ENCODE measurements at regions not wholly inside any gene's neighbourhood (a gene's known extent, or its start where the extent isn't known, plus 50 kb on each side); places are given as distances from the start of the nearest gene placed in this dataset.

- no peak for DNase-seq
Measured at GRCh38 chr3:72338082-72338941, 509.9 kb downstream of the SHQ1 start.

DNA sequence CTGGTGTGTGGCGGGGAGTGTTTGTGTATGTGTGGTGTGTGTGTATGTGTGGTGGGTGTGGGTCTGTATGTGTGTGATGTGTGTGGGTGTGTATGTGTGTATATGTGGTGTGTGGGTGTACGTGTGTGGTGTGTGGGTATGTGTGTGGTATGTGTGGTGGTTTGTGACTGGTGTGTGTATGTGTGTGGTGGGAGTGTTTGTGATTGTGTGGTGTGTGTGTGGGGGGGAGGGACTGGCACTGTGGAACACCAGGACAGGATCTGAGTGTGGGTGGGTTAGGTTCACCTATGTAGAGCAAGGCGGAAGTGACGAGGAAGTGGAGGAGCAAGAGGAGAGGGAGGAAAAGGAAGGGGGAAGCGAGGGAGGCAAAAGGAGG is 510.8 kb downstream of the SHQ1 start:
- no peak for DNase-seq

DNA sequence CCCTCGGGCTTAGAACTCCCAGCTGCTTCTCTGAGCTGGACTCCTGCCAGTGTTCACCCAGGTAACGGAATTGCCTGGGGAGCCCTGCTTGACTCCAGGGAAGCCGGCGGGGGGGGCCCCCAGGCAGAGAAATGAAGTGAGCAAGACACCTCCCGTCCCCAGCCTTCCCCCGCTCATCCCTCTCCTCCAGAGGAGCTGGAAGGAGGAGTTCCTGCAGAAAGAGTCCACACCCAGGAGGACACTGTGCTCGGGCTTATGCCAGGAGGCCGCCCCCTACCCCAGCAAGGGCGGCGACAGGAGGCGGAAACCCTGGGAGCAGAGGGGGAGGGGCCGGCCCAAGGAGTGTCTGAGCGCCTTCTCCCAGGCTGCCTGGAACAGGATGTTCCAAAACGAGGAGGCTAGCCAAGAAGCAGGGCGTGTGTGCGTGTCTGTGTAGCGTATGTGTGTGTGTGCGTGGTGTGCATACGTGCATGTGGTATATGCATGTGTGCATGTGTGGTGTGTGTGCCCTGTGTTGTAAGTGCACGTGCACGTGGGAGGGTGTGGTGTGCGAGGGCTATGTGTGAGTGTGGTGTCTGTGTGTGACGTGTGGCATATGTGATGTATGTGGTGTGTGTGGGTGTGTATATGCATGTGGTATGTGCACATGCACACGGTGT is 511.3 kb downstream of the SHQ1 start:
- peak; percentile 84 for DNase-seq

- DNase-seq = no peak
Measured at GRCh38 chr3:72336114-72336651, 512.1 kb downstream of the SHQ1 start.

- peak; percentile 75 for DNase-seq
Measured at GRCh38 chr3:72335458-72336095, 512.7 kb downstream of the SHQ1 start.

DNA sequence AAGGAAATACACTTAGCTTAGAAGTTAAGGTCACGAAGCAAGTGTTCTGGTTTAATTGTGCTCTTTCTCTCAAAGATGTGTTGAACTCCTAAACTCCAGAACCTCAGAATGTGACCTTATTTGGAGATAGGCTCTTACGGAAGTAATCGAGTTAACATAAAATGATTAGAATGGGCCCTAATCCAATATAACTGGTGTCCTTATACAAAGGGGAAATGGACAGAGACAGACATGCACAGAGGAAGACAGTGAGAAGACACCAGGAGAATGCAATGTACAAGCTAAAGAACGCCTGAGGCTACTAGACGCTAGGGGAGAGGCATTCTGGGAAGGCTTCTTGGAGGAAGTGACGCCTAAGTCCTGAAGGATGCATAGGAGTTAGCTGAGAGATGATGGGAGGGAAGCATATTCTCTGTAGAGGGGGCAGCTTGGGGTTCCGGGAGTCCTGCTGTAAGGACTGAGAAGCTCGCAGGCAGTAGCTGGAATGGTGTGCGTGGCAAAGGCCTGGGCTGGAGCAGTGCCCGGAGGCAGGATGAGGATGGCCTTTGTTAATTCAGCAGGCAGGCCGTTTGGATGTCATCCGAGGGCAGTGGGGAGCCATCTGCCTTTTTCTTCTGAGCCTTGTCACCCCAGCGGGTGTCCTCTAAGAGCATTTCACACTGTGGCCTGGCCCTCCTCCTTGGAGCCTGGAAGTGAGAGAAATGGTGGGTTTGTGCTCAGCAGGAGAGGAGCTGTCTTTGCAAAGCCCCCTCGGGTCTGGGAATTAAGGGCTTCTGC is 513.4 kb downstream of the SHQ1 start:
- DNase-seq = peak; percentile 75

DNA sequence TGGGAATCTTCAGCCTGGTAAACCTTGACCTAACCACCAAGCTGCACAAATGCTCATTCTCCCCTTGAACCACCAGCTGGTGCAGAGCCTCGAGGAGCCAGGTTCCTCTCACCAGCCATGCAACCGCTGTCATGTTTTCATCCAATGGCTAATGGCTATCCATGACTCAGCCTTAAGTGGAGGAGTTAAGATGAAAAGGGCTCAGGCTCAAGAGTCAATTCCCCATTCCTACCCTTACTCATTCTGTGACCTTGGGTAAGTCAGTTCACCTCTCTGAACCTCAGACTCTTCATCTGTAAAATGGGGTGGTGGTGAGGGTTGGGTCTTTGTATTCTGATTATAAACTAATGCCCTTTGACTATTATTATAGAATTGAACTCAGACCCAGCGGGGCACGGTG is 515.6 kb downstream of the SHQ1 start:
- DNase-seq = no peak

DNA sequence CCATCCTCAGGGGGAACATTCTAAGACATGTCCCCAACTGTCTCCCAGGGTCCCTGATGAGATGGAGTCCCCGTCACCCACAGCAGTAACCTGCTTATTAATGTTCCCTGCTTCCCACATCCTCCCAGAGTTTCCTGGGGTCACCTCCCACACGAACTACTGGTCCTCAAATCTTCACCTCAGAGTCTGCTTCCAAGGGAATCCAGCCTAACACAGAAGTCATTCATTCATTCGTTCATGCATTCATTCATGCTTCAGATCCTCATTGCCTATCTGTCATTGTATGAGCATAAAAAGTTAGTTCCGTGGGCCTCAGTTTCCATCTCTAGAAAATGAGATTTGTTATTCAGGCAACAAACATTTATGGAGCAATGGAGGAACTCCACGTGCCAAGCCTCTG is 516.2 kb downstream of the SHQ1 start:
- DNase-seq = no peak

DNA sequence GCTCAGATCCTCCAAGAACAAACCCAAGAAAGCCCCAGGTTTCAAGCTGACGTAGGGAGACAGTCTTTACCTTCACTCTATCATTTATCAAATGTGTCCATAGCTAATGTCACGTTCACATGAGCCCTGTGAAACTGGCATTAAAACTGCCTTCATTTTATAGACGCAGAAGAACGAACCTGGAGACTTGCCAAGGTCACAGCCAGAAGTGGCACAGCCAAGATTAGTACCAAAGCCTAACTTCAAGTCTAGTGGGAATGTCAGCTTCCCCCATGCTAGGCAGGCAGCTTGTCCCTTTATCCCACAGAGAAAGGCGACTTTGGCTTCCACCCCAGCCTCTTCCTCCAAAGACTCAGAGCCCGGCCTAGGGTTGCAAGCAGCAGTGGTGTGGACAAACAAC is 517.2 kb downstream of the SHQ1 start:
- DNase-seq = no peak

DNA sequence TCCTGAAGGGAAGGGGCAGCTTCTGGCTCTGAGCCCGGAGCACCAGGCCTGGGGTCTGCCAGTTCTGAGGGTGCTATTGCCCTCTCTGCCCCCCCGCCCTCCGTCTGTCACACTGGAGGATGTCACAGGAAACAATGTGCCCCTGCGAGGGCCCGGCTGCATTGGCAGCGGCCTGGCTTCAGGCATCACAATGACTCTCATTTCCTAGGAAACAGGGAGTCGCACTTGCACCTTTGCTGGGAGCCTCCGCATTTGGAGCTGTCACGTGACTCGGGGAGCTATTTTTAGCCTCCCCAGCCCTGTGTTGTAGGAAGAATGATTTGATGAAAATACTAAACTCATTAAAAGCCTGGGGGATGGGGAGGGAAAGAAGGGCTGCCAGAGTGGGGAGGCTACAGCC is 518.9 kb downstream of the SHQ1 start:
- peak; percentile 64 for DNase-seq

DNA sequence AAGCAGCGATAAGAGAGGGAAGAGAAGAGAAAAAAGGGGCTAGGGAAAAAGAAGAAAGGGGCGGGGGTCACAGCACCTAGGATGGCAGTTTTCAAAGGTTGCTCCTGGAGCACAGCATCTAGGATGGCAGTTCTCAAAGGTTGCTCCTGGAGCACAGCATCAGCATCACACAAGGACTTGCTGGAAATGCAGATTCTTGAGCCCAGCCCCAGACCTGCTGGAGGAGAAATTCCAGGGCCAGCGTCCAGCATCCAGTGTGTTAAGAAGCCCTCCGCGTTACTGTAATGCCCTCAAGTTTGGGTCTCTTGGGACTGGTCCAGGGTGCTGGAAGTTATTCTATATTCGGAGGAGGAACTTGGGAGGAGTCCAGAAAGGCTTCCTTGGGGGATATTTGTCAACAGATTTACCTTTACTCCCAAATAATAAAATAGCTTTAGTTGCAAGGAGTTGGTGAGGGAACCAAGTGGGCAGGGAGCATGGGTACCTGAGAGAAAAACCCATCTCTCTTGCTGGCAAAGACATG is 519.4 kb downstream of the SHQ1 start:
- DNase-seq = no peak

DNA sequence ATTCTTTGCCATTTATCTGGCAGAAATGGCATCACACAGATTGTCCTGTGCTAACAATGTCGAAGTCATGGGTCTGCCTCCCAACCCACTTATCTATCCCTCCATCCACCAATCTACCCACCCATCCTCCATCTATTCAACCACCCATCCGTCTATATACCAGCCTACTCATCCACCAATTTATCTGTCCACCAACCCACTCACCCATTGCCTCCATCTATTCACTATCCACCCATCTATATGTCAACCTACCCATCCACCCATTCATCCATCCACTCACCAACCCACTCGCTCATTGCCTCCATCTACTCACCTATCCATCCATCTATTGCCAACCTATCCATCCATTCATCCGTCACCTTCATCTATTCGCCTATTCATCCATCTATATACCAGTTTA is 521.2 kb downstream of the SHQ1 start:
- DNase-seq = no peak

GRCh38 chr3:72324253-72324811 is 523.9 kb downstream of the SHQ1 start:
- DNase-seq = no peak

GRCh38 chr3:72323773-72324172 is 524.5 kb downstream of the SHQ1 start:
- DNase-seq = no peak

- DNase-seq = no peak
Measured at GRCh38 chr3:72322264-72322976, 525.8 kb downstream of the SHQ1 start.

GRCh38 chr3:72320955-72321303 is 527.3 kb downstream of the SHQ1 start:
- no peak for DNase-seq

DNA sequence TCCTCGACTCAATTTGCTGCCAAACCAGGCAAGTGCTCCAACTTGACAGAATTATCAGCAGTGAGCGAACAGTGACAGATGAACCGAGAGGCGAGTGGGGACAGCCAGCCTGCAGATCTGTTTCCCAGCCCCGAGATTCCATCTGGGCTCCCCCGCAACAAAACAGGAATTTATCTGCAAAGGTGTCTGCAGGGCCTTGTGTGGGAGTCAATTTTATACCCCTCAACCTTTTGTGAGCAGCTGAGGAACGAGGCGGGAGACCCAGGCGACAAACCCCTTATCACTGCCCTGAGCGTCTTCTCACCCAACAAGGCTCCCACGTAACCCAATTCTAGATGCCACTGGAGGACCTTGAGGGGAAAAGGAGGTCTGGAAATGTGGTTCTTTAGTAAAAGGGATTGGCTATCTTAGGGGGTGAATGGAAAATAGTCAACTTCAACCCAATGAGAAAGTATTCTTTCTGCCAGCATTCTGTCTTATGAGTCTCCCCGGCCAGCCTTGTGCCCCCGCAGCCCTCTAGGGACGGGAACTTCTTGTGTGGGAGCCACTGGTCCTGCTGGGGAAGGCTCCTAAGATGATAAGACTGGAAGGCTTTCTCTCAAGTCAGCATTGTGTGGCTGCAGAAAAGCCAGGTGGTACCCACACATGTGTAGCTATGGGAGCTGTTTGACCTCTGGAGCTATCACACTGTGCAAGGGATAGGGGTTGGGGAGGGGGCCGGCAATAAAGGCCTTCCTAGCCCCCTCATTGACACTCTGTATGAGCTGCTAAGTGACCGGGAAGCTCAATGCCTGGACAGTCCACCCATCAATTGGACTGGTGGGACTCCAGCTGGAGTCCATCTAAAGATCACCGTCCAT is 527.9 kb downstream of the SHQ1 start:
- DNase-seq = no peak

- DNase-seq = no peak
Measured at GRCh38 chr3:72319194-72320094, 528.8 kb downstream of the SHQ1 start.

GRCh38 chr3:72318504-72319193 is 529.6 kb downstream of the SHQ1 start:
- DNase-seq = no peak
